Jurkat, Clone E6-1 (cell line): ENCODE measurements at regions not wholly inside any gene's neighbourhood (a gene's known extent, or its start where the extent isn't known, plus 50 kb on each side); places are given as distances from the start of the nearest gene placed in this dataset.
A peak's percentile ranks its signal among the peaks of the same experiment; 100 is the strongest.
"Not testable (repeated sequence)": the region's sequence is repeated elsewhere in the genome, so short reads cannot be mapped to it uniquely, and the experiment has no call there.

ENCODE experiments used
- DNase-seq: peaks from one replicate; pipeline ENCODE4 v3.0.0-alpha.2; 2011; ENCODE audit warnings: low read depth, low spot score
- H3K4me3 ChIP-seq: 2 replicates; pipeline ENCODE4 v1.5.1; 2011; ENCODE audit warnings: mild to moderate bottlenecking, low read length, control low read depth, moderate library complexity

DNA sequence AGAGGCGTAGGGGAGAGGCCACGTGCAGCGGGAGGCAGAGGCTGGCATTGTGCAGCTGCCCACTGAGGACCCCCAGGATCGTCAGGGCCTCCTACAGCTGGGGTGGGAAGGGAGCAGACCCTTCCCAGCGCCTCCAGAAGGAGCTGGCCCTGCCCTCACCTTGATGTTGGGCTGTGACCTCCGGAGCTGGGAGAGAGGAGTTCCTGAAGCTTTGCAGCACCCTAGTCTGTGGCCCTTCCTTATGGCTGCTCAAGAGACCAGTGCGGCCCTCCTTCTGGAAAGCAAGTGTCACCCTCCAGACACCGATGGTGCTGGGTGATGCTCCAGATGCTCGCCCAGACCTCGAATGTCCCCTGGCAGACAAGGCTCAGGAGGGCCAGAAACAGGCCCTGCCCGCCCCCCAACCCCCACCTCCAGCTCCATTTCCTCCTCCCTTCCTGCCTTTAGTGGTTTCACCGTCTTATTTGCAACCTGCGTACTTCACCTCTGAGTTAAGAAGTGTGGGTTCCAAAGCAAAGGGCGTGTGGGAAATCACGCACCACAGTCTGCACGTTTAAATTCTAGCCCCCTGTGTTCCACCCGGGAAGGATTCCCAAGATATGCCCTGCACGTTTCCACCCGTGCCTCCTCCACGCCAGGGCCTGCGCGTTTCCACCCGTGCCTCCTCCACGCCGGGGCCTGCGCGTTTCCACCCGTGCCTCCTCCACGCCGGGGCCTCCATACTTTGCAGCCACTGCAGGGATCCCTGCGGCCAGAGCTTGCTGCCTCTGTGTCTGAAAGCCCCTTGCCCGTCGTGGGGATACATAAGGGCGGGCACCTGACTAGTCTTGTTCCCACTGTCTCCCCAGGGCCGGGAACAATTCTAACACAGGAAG is 152.6 kb downstream of the NPIPB11 start:
- peak; percentile 4 for DNase-seq

DNA sequence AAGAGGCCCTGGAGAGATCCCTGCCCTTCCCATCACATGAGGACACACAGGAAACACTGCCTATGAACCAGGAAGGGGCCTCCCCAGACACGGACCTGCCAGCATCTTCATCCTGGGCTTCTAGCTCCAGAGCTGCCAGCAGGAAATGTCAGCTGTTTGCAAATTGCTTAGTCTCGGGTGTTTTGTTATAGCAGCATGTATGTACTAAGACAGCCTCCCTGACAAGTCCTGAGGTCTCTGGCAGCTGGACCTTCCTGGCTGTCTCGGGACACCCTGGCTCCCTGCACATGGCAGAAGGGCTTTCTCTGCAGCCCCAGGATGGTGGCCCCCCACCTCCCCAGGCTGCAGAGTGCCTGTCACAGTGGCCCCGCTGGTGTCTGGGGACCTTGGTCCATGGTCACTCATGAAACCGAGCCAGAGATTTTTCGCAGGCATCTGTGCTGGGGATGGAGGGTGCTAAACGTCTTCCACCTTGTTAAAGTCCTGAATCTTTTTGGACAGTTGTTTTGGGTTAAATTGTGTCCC is 153.4 kb downstream of the NPIPB11 start:
- not testable (repeated sequence) for H3K4me3 ChIP-seq

More for the DNA sequence above, 152.6 kb downstream of the NPIPB11 start:
- H3K4me3 ChIP-seq: not testable (repeated sequence)

DNA sequence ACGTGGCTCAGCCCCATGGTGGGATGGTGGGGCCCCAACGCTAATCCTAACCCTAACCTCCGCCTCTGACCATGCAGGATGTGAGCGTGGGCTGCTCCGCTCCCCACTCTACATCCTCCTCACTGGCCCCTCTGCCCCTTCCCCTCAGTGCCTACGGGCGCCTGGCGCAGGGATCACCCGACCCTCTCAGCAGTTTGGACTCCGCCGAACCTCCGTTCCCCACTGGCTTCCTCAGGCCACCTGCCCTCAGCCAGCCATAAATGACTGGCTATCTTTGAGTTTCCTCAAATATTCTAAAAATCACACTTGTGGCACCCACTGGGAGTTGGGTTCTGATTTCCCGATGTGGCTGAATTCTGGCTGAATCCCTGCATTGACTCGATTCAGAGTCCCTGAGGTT is 154.2 kb downstream of the NPIPB11 start:
- H3K4me3 ChIP-seq, DNase-seq: not testable (repeated sequence)

More for the DNA sequence above, 153.4 kb downstream of the NPIPB11 start:
- DNase-seq: not testable (repeated sequence)

DNA sequence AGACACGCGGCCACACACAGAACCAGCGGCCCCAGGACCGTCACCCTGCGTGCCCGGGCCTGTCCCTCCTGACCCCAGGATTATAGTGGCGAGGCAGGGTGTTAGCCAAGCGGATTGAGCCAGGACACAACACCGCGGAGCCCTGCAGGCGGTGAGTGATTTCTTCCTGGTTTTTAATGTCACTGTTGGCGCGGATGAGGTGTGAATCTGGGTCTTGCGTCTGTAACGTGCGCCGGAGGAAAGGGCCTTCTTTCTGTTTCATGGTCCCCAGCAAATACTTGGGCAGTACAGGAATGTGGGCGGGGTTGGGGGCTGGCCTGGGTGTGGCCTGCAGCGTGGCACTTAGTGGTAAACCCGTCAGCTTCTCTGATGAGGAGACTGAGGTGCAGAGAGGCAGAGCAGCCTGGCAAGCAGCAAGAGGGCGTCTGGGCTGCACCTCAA is 154.9 kb downstream of the NPIPB11 start:
- H3K4me3 ChIP-seq, DNase-seq: not testable (repeated sequence)

DNA sequence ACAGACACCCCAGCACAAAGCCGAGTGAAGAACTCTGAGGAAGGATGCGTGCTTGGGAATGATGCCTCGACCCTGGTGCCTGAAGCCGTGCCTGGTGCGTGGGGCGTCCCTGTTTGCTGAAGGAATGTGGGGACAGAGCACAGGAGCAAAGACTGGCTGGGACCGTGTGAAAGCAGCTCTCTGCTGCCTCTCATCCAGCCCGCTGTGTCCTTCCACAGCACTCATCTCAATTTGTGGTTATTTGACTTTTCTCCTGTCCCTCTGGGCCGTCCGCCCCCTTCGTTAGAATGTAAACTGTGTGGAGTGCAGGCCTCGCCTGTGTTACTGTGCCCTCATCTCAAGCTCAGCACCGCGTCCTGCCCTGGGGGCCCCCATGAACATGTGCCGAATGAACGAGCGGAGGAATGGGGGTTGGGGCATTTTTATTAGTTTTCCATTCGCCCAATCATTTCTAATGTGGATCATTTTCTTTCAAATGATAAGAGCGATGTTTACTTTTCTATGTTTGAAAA is 155.5 kb downstream of the NPIPB11 start:
- DNase-seq, H3K4me3 ChIP-seq: not testable (repeated sequence)

DNA sequence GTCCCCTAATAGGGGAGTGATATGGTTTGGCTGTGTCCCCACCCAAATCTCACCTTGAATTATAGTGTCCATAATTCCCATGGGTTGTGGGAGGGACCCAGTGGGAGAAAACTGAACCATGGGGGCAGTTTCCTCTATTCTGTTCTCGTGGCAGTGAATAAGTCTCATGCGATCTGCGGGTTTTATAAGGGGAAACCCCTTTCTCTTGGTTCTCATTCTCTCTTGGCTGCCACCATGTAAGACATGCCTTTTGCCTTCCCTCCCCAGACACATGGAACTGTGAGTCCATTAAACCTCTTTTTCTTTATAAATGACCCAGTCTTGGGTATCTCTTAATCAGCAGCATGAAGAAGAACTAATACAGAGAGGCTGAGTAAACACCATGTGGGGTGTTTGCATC is 156.0 kb downstream of the NPIPB11 start:
- DNase-seq, H3K4me3 ChIP-seq: not testable (repeated sequence)

DNA sequence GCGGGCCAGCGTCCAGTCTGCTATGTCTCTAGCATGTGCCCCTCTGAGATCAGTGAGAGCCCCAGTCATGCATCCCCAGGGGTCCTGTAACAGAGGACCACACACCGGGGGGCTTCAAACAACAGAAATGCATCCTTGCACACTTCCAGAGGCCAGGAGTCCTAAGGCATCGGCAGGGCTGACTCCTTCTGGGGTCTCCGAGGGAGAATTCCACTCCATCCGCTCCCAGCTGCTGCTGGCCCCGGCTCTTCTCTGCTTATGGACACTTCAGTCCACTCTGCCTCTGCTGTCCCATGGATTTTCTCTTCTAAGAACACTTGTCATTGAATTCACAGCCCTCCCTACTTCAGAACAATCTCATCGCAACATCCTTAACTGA is 157.6 kb downstream of the NPIPB11 start:
- not testable (repeated sequence) for DNase-seq, H3K4me3 ChIP-seq

DNA sequence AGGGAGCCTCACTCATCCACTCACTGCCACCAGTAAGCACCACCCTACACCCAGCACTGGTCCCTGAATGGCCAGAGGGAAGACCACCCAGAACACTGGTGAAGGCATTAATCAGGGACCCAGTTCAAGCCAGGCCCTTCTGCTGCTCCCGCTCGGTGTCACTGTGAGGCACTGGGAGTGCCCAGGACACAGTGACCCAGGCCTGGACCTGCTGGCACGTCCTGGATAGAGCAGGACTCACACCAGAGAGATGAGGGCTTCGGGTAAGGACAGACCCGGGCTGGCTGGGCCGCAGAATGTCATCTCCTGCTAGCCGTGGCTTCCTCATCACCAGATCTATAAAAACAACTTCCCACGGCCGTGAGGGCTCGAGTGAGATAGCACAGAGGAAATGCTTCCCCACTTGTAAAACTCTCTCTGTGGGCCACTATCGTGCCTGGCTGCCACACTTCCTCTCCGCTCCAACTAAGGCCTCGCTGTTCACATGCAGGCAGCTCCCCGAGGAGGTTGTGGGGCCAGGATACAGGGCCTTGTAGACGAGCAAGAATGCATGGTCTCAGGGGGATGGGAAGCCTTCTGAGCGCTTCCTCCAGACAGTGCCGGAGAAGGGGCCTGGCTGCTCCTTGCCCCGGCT is 158.1 kb downstream of the NPIPB11 start:
- H3K4me3 ChIP-seq, DNase-seq: not testable (repeated sequence)

DNA sequence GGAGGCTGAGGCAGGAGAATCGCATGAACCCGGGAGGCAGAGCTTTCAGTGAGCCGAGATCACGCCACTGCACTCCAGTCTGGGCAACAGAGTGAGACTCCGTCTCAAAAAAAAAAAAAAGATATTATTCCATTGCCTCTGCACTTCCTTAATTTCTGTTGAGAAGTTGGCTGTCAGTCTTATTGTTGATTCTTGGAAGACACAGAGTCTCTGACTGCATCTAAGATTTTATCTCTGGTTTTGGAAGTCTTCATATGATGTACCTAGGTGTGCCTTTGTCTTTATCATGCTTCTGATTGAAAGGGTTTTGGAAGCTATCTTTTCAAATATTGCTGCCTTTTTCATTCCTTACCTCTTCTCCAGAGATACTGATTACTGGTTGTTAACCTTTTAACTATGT is 160.4 kb downstream of the NPIPB11 start:
- not testable (repeated sequence) for DNase-seq, H3K4me3 ChIP-seq

DNA sequence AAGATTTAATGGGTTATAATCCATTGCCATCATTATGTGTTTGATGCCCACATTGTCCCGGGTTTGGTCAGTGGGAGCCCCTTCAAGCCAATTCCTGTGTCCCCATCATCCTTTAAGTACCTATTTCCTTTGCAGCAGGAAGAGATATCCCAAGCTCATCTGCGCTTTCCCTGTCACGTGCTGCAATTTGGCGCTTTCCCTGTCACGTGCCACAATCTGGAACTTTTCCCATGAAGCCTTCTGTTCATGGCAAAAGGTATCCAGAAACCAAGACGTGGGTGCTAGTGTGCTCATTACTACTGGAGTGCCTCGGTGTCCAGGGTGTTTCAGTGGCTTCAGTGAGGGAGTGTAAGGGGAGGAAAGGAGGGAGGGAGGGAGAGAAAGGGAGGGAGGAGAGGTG is 168.5 kb downstream of the NPIPB11 start:
- no peak for DNase-seq
- no peak overlapping the region for H3K4me3 ChIP-seq

DNA sequence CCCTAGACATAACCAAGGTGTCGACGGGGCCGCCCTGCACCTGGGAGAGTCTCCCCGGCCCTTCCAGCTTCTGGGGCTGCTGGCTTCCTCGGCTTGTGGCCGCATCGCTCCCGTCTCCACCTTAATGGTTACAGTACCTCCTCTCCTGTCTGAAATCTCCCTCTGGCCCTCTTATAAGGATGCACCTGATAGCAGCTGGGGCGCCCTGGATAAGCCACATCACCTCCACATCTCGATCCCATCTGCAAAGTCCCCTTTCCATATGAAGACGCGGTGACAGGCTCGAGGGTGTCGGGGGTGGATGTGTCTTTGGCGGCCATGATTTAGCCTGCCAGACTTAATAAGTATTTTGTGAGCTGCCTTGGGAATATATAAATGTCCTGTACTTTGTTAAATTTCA is 169.0 kb downstream of the NPIPB11 start:
- not testable (repeated sequence) for H3K4me3 ChIP-seq, DNase-seq

DNA sequence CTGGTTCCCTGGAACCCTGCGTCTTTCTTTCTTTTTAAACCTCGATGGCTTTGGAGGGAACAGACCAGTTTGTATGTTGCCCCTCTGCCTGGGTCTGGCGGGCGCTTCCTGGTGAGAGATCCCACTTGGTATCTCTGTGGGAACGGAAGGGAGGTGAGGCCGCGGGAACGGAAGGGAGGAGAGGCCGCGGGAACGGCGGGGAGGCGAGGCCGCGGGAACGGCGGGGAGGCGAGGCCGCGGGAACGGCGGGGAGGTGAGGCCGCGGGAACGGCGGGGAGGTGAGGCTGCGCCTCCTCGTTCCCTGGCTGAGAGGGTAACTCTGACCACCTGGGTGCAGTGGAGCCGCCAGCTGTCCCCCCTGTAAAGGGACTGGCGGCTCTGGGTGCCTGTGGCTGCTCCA is 169.5 kb downstream of the NPIPB11 start:
- H3K4me3 ChIP-seq, DNase-seq: not testable (repeated sequence)

DNA sequence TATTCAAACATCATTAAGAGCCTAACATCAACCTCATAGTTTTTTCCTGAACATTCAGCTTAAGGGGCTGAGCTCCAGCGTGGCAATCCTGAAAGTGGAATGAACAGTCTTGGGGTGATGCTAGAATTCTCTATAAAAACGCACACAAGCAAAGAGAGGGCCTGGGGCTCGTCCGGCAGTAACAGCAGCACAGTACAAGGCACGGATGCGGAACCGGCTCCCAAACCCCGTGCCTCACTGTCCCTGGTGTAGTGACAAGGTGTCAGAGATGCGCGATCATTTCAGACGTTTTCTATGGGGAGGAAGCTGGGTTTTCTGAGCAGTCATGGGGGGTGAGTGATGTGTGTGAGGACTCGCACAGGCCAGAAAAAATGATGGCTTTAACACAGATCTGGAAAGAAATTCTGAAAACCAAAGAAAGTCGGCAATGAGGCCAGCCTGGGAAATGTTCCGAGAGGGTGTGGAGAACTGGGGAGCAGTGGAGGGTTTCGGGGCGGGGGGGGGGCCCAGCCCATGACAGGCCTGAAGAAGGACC is 170.6 kb downstream of the NPIPB11 start:
- DNase-seq, H3K4me3 ChIP-seq: not testable (repeated sequence)

DNA sequence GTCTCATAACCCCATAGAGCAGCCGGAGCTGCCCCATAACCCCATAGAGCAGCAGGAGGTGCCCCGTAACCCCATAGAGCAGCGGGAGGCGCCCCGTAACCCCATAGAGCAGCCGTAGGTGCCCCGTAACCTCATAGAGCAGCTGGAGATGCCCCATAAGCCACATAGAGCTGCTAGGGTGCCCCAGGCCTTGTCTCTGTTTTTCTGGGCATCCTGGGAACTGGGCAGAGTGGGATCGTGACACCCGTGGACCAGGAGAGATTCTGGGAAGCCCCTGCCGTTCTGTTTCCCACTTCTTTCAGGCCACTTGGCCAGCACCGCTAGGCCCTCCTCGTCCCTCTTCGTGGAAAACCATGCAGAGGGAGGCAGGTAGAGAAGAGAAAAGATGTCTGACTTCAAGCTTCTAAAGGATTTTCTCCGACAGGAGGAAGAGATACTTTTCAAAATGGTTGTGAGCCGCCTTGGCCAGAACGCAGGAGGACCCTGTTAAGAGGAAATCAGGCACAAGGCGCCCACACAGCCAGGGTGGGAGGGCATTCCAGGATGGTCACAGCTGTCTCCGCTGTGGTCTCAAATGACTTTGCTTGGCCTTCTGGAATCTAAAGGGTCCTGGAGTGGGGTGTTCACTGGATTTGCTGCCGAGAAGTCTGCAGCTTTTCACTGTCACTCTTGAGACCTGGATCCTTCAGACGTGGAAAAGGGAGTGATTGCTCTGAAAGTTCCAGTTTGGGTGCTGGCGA is 171.8 kb downstream of the NPIPB11 start:
- not testable (repeated sequence) for H3K4me3 ChIP-seq, DNase-seq

DNA sequence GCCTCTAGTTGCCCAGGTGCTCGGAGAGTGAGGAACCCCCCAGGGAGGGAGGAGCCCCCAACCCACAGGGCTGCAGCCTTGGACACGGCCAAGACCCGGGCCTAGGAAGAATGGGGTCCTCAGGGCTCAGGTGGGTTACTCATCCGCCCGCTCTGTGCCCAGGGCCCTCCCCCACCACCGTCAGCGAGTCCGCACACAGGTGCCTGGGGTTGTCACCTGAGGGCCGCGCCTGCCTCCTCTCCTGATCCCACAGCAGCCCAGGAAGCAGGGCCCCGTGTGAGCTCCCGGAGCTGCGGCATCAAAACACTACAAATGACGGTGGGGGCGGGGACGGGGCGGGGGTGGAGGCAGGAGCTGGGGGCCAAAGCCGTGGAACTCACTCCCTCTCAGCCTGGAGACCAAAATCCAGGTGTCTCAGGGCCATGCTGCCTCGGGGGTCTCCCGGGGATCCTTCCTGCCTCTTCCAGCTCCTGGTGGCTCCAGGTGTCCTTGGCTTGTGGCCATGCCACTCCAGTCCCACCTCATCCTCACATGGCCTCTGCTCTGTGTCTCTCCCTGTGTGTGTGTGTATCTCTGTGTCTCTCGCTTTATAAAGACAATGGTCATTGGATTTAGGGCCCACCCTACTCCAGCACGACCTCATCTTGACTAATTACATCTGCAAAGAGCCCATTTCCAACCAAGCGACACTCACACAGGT is 172.7 kb downstream of the NPIPB11 start:
- H3K4me3 ChIP-seq, DNase-seq: not testable (repeated sequence)

DNA sequence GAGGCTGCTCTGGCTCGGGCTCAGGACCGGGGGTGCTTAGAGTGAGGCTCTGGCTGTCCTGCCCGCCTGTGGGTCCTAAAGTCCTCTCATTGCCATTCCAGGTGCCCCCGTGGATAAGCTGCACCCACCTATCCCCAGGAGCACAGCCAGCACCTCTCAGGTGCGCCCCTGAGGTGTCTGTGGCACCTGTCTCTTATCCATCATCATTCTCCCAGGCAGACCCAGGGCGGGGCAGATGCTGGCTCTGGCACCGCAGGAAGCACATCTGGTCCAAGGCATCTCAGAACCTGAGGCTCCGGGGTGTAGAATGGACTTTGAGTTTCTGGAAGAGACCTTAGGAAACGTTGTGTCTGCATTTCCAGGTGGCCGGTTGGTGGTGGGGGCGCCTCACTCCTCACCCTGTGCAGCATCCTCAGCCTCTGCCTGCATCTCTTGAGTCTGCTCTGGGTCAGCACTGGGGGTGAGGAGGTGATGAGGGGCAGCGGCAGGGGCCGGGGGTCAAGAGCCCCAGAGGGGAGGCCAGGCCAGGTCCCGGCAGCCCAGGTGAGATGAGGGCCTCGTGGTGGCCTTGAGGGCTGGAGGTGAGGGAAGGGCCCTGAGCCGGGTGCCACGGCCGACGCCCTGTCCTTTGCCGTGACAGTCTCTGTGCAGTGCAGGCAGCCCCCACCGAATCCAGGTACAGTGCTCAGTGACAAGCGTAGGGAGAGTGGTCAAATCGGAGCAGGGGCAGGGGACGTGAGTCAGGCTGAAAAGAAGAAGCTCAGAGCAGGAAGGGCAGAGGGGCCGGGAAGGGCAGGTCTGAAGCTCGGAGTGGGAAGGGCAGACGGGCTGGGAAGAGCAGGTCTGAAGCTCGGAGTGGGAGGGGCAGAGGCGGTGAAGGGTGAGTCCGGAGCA is 173.5 kb downstream of the NPIPB11 start:
- no peak overlapping the region for H3K4me3 ChIP-seq
- no peak for DNase-seq

DNA sequence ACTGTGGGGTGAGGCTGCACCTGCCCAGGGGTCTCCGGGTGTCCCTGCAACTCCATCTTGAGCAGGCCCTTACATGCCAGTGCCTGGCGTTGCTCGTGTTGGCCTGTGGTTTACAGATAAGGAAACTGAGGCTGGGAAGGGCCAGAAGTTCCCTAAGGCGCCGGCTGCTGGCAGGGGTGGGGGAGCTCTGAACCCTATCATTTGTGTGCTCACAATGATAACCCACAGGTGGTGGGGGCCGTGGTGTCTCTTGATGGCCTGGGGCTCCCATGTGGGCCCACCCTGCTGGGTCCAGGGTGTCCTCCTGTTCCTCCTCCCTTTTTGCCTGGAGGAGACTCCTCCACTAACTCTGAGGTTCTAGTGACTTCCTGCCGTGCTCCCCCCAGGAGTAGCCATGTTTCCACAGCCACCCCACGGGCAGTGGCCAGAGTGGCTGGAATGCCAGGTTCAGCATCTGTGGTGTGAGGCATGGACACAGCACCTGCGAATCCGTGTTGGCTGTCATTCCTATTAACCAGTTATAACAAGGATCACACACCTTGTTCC is 174.3 kb downstream of the NPIPB11 start:
- H3K4me3 ChIP-seq, DNase-seq: not testable (repeated sequence)
